ENCODE measurements at regions not wholly inside any gene's neighbourhood (a gene's known extent, or its start where the extent isn't known, plus 50 kb on each side); places are given as distances from the start of the nearest gene placed in this dataset.

DNA sequence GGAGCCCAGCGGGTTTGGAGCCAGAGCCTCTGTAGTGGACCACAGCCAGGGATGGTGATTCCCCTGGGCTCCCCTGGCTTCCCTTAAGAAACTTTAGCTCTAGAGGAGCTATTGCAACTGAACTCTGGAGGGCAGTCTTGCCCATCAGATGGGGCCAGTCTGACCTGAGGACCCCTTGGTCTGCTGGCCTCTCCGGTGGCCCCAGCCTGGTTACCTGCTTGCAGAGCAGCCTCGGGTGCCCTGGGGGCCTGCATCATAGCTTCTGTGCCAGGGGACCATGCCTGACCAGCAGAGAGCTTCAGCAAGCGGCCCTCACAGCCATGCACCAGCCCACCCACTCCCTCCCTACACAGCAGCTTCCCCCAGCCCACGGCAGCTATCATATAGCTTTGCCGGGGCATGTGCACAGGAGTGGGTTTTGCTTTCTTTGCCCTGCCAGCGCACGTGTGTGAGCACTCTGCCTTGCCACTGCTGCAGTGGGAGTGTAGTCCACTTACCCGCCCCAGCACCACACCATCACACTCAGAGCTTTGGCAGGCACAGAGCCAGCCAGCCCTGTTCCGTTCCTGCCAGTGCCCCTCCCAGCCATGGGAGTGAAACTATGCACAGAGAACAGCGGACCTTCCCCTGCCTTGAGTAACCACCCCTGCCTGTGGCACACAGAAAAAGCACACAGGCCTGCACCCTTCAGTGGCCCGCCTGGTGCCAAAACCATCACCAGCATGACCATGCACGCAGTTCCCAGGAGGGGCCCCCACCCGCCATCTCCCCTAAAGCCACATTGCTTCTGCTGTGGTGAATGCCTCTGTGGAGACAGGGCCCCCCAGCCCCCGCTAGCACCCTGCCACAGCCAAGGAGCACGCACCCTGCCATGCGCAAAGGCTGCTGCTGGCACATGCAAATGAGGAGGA, 442.9 kb upstream of the NEGR1 start:
- POLR2A ChIA-PET: no interaction called here
- CTCF ChIA-PET: no interaction called here

DNA sequence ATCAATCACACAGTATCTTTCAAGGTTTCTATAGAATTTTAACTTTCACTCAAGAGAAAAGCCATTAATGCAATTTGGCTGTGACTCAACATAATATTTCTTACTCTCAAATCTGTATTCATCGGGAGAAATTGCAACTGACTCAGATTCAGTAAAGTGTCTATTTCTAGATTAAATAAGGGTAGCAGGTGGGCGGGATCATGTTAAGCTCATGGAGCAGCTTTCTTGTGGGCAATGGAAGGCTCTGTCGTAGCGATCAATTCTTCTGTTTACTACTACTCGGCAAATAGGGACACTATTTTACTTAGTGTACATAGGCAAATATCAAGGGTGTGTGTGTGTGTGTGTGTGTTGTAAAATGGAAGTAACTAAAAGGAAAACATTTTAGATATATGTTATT, 423.6 kb upstream of the NEGR1 start:
- ChIA-PET CTCF (no interaction called here), POLR2A (no interaction called here)

DNA sequence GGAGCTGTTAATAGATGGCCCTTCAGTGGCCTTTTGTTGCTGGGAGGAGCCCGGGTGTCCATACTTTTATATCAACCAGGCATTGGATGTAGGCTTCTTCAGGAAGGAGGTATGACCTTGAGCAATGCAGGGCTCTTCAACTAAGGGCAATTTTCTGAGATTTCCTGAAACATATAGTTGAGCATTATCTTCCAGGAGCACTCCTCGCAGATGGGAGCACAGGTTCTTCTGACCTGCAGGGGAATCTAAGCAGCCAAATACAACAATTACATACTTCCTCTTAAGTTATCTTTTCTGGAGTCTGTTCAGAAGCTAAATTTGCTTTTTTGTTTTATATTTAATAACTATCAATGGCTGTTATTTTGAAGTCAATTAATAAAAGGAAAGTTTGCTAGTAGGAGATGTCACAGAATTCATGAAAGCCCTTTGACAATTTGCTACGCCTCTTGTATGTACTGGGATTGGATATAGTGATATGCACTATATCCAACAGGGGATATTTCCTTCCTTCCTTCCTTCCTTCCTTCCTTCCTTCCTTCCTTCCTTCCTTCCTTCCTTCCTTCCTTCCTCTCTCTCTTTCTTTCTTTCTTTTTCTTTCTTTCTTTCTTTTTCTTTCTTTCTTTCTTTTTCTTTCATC, 422.6 kb upstream of the NEGR1 start:
- ChIA-PET CTCF (no interaction called here), POLR2A (no interaction called here)

DNA sequence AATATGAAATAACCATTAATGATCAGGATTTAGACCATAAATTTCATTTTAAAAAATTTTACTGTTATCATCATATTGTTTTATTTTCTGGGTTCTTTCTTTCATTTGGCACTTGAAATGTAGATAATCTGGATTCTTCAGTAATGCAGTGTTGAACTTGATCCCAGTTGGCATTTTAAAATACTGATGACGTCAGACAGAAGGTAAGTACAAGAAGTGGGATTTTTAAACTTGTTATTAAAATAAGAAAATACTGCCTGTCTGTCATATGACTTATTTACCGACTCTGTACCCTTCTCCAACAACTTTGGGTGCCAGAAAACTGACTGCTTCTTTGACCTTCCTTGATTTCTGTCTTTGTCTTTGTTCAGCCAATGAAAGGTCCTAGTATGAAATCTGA, 415.1 kb upstream of the NEGR1 start:
- CTCF ChIA-PET: no interaction called here

DNA sequence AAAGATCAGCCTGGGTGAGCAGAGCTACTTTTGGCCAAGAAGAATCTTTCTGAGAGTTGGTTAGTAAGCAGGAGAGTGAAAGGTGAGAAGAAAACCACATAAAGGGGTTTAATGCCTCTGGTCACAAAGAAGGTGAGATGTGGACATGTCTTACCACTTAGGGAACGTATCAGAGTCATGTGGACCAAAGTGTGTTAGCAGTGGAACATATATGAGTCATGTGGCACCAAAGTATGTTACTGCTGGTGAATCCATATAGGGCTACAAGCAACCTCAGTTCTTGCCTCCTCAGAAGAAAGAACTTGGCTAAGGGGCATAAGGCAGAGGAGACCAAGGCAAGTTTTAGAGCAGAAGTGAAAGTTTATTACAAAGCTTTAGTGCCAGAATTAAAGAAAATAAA, 411.6 kb upstream of the NEGR1 start:
- CTCF ChIA-PET: no interaction called here
- POLR2A ChIA-PET: no interaction called here

More for the DNA sequence above, 415.1 kb upstream of the NEGR1 start:
- POLR2A ChIA-PET: no interaction called here

DNA sequence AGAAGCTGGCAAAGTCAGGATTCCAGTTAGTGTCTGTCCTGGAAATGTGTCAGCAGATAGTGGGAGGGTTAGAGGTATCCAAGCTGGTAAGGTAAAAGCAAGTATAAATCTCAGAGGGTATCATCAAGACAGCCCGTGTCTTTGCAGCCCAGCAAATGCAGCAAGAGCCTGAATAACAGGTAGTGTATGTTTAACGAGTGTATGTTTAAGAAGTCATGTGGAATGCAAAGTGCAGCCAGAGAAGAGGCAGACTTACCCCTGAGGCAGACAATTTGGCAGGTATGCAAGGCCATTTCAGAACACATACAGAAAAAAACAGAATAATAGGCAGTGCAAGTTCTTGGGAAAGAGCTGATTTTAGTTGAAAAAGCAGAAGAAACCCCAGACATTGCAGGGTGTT, 411.0 kb upstream of the NEGR1 start:
- CTCF ChIA-PET: no interaction called here
- POLR2A ChIA-PET: no interaction called here

DNA sequence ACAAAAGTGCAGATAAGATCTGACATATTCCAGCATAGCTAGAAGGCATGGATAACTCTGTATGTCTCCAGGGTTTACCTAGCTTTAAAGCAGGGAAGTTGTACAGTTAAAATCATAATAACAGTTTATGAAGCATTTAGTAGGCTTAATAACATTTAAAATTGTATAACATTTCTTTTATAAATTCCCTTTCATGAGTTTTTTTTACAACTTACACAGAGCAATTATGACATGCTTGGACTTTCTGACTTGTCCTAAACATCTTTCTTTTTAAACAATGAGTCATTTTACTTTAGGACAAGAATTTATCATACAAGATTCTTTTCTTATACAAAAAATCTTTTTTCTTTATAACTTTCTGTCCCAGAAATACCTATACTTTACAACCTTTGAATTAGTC, 408.5 kb upstream of the NEGR1 start:
- CTCF ChIA-PET: no interaction called here
- POLR2A ChIA-PET: no interaction called here

DNA sequence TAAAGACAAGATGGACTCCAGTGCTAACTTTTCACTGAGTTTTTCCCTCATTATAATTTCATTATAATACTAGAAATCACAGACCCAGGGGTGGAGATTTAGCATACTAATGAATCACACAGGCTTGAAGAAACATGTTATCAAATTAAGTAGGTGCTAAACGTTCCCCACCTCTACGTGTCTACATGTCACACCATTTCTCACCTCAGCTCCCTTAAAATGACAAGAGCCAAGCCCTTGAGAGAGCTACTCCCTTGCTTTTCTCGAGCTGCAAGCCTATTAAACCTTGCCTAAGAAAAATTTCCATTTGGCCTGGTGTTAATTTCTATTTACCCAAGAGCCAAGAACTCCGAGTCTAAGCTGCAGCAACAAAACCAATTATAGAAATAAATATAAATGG, 396.3 kb upstream of the NEGR1 start:
- ChIA-PET CTCF (no interaction called here), POLR2A (no interaction called here)

DNA sequence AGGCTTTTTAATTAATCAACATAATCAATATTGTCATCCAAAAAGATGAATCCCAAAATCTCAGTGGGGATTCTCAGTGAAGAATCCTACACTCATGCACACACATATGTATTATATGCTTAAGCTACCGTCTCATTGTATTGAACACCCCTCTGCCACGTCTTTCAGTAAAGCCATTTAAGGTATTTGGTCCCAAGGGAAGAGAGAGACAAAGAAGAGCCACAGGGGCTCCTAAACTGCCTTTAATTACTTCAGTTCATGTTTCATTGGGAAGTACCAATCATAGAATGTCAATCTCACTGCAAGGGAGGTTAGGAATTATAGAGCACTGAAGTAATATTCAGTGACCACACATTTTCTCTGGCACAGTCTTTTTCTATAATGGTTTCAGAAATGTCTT, 388.6 kb upstream of the NEGR1 start:
- ChIA-PET POLR2A (no interaction called here), CTCF (no interaction called here)

DNA sequence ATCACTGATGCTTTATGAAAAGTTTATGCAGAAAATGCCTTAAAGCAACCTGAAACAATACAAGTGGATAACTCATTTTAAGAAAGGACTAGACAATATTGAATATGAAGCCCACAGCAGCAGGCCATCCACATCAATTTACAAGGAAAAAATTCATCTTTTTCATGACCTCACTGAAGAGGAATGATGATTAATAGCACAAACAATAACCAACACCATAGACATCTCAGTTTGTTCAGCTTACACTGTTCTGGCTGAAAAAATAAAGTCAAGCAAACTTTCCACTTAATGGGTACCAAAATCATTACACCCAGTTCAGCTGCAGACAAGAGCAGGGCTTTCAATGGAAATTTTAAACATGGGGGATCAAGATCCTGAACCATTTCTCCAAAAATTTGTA, 380.6 kb upstream of the NEGR1 start:
- ChIA-PET POLR2A (no interaction called here), CTCF (no interaction called here)

DNA sequence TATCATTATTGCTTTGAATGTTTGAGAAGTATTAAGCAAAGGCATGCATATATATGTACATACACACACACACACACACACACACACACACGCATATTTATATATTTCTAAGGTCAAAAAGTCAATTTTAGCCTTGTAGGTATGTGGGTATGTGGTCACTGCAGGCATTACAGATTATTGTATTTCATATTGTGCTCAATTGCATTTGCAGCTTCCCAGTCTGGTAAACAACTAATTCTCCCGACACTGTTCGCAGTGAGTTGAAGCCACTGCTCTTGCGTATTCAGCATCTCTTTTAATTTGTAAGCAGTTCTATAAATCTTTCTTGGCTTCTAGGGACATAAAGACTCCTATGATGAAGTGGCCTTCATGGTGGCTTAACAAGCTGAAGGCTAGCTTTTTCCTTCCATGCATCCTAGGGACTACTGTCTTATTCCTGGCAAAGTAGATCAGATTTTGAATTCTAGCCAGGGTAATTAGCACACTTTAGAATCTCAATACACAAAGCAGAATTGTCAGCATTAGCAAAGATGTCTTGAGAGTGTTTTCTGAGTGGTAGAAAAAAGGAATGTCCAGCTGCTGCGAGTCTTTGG, 368.6 kb upstream of the NEGR1 start:
- CTCF ChIA-PET: no interaction called here
- POLR2A ChIA-PET: no interaction called here

DNA sequence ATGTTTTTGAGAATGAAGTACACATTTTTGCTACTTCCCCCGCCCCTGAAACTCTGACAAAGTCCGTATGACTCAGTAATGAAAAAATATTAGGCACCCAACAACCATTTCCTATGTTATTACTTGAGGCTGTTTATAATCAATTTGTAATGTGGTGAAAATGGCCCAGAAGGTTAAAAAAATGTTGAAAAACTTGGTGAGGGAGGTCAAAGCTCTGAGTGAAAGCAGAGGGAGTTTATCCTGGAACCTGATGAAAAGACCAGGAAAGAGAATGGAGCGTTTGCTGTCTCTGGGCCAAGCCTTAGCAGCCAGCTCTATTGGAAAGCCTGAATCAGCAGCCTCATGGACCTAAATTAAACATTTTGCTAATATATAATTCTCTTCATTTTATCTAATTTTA, 367.7 kb upstream of the NEGR1 start:
- ChIA-PET POLR2A (no interaction called here), CTCF (no interaction called here)

DNA sequence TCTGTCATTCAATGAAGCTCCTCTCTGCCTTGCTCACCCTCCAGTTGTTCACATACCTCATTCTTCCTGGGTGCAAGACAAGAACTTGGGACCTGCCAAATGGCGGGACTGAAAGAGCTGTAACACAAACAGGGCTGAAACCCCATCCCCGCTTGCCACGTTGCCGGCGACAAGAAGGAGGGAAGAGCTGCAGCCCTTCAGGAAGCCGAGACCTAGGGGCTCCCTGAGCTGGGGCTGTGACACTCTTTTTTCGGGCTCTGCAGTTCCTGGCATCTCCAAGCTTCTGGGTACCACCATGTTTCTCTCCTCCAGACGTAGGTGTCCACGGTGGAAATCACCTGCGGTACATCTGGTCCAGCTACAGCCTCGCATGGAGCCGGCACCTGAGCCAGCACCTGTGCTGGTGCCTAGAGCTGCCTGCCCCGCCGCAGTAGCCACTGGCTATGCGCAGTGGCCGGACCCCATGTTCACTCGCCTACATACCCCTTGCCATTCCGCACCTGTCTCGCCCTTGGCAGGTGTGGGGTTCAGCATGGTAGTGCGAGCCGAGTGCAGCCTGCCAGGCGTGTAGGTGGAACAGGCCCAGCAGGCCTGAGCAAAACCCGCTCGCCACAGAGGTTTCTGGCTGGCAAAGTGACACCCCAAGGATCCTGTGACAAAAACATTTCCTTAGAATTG, 367.0 kb upstream of the NEGR1 start:
- POLR2A ChIA-PET: no interaction called here
- CTCF ChIA-PET: no interaction called here

DNA sequence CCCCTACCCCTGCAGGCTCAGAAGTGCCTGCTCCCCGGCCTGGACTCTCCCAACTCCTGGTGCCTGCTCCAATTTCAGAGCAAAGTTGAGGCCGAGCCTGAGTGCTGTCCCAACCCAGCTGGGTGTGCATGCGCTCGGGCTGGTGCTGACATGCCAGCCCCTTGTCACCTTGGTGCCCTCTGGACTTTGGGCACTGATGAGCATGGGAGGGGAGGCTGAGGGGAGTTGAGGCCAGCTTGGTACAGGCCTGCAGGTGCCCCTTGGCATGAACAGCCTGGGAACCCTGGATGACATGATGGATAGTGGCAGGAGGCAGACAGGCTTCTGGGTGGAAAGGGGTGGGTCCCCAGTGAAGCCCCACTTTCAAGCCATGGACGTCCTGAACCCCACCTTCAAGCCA, 366.1 kb upstream of the NEGR1 start:
- ChIA-PET POLR2A (no interaction called here), CTCF (no interaction called here)

DNA sequence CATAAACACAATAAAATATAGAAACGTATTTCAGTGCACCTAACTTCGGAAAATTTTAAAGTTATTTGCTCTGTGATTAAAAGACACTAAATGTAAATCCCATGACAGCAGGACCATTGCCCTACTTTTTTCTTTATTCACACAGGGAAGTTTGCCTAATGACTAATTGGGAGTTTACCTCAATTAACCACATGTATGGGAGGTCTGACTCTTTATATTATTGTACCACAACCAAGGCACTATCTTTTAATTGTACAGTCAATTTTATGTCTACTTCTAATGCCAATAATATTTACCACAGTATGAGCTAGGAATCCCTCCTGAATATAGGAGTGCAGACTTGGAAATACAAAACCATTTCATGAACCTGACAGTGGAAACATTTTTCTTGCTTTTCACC, 360.8 kb upstream of the NEGR1 start:
- ChIA-PET POLR2A (no interaction called here), CTCF (no interaction called here)

DNA sequence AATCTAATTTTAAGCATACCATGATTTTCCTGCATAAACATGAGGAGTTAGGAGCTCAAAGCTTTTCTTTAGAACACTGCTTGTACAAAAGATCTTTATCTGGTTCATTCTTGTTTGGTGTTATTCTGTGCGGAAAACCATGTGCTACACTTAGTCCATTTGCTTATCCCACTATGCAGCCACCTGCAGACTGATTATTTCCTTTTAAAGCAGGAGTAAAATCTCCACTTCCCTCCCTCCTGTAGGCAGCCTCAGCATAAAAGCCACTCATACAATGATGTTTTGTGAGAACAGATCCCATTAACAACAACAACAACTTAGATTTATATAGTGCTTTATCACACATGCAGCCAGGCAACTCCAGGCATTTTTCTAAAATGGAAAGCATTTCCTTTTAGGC, 355.3 kb upstream of the NEGR1 start:
- POLR2A ChIA-PET: no interaction called here
- CTCF ChIA-PET: no interaction called here

DNA sequence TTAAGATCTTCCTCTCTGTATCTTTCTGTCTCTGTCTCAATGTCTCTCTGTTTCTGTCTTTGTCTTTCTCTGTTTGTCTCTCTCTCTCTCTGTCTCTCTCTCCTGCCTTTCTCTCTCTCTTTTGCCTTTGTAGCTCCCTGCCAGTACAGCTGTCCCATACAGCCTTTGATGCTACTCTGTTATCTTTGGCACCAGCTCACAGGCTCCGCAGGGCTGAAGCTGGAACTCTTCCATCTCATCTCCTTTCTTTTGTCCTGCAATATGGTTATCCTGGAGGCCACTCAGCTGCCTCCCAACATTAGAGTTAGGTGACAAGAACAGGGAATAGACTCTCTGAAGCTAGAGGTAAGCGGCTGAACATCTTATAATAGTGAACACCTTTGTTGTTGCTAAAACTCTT, 354.3 kb upstream of the NEGR1 start:
- CTCF ChIA-PET: interaction anchor here (0.7 kb wide), 1 partner anchor 1234 kb away, joined by 3 read pairs; no protein-coding TSS in a partner anchor

DNA sequence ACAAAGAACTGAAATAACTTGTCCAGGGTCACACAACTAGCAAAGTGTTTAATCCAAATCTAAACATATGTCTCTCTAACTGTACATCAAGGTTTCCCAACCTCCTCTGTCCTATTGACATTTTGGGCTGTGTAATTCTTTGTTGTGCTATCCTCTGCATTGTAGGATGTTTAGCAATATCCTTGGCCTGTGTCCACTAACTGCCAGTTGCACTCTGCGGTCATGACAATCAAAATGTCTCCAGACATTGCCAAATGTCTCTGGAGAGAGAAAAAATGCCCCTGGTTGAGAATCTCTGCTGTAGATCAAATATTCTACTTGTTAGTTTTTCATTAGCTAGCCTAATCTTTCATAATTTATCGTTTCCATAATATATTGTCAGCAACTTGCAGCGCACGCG, 353.4 kb upstream of the NEGR1 start:
- ChIA-PET POLR2A (no interaction called here), CTCF (no interaction called here)

More for the DNA sequence above, 354.3 kb upstream of the NEGR1 start:
- POLR2A ChIA-PET: no interaction called here

DNA sequence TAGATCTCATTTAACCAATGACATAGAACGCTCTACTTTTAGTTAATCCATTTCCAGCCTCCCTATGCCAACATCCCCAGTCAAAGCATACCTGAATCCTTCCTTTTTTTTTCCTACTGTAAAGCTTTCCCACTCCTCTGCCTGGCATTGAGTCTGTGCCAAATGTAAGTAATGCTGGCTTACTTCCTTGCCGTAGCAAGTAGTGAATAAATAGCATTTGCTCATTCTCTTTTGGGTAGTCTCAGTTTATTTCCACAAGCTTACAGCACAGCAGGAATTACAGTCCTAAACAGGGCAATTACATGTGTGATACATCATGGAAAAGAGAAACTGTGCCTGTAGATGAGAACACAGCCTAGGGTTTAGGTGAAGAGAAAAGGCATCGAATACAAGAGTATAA, 352.6 kb upstream of the NEGR1 start:
- ChIA-PET POLR2A (no interaction called here), CTCF (no interaction called here)

DNA sequence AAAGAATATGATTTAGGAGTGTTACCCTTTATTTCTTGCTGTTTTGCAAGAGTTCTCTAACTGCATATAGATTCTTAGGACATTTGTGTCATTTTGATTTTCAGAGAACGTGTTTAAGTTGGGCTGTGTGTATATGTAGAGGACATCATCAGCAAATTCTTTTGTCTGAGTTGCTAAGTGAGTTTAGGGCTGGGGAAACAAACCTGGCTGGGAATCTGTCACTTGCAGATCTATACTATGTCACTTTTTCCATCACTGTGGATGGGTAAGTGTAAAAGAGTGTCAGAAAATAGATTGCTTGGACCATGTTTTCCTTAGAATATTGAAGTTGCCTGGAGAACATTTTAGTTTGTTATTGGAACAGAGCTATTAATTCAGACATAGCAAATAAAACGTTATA, 349.1 kb upstream of the NEGR1 start:
- ChIA-PET POLR2A (no interaction called here), CTCF (no interaction called here)

DNA sequence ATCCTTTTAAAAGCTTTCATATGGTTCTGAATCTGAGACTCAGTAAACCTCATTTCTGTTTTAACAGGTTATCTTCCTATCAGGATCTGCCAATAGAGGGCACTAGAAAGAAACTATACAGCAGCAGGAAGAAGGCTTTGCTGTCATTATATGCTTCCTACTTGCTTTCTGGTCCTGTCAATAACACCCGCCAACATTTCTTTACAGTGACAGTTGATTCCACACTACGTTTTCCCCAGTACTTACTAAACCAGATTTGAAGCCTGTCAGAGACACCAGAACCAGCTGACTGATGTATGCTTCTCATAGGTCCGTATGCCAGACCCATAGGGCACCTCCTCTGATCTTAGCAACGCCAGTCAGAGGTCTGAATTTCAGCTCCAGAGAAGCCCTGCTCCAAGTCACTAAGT, 341.0 kb upstream of the NEGR1 start:
- CTCF ChIA-PET: no interaction called here
- POLR2A ChIA-PET: no interaction called here

Data from activated CD8-positive, alpha-beta memory T cell treated with anti-CD3 and anti-CD28 coated beads for 36 hours (primary cell).